CD14-positive monocyte (primary cell): ENCODE measurements at regions not wholly inside any gene's neighbourhood (a gene's known extent, or its start where the extent isn't known, plus 50 kb on each side); places are given as distances from the start of the nearest gene placed in this dataset.

Experiments
- DNase-seq, 3 donors: peaks; one replicate each; pipeline ENCODE4 v3.0.0-alpha.2; 2011 to 2022
- H2AFZ ChIP-seq: 2 replicates; pipeline ENCODE4 v1.6.0; 2012; ENCODE audit warnings: mild to moderate bottlenecking, low read depth, low read length, inconsistent platforms; ENCODE audit not compliant: insufficient read depth, poor library complexity, severe bottlenecking
- H3K27ac ChIP-seq, 2 donors: 1 replicate in 1 of 2; 2 replicates in 1 of 2; pipeline ENCODE4 v1.5.1; 2012 to 2013; ENCODE audit warnings: low read length in 2 of 2, control low read depth in 1 of 2, inconsistent platforms in 1 of 2, low read depth in 1 of 2, mild to moderate bottlenecking in 1 of 2
- H3K27me3 ChIP-seq, 2 donors: one replicate each; pipeline versions ENCODE4 v1.6.0 to v1.6.1; 2011 to 2013; ENCODE audit warnings: low read length in 2 of 2; ENCODE audit not compliant: control insufficient read depth in 2 of 2, insufficient read depth in 2 of 2
- H3K36me3 ChIP-seq, 2 donors: replicated peaks in 1 of 2; 1 replicate in 1 of 2; 2 replicates in 1 of 2; pipeline versions ENCODE4 v1.5.1 to v1.6.1; 2012 to 2013; ENCODE audit warnings: low read length in 2 of 2, control low read depth in 1 of 2, inconsistent platforms in 1 of 2, mild to moderate bottlenecking in 1 of 2; ENCODE audit not compliant: insufficient read depth in 2 of 2, control insufficient read depth in 1 of 2
- H3K4me1 ChIP-seq, 2 donors: 1 replicate in 1 of 2; 2 replicates in 1 of 2; pipeline versions ENCODE4 v1.5.1 to v1.6.1; 2012 to 2013; ENCODE audit warnings: low read length in 2 of 2, control low read depth in 1 of 2, inconsistent platforms in 1 of 2, mild to moderate bottlenecking in 1 of 2, moderate library complexity in 1 of 2; ENCODE audit not compliant: insufficient read depth in 2 of 2, control insufficient read depth in 1 of 2
- H3K4me2 ChIP-seq: replicated peaks from 2 replicates; pipeline ENCODE3; 2012; ENCODE audit warnings: low read length, moderate library complexity, mild to moderate bottlenecking; ENCODE audit not compliant: poor library complexity, severe bottlenecking; ENCODE audit errors: extremely low read depth
- H3K4me3 ChIP-seq, 3 experiments: fragments of 200-600 bp in 1 of 3; sonication (generic) in 1 of 3; replicated peaks in 1 of 3; 1 replicate in 2 of 3; 2 replicates in 1 of 3; pipeline ENCODE4 v1.5.1; 2011 to 2013; ENCODE audit warnings: low read length in 3 of 3, mild to moderate bottlenecking in 3 of 3, control low read depth in 2 of 3, low read depth in 2 of 3, inconsistent platforms in 1 of 3, moderate library complexity in 1 of 3
- H3K79me2 ChIP-seq: 2 replicates; pipeline ENCODE4 v1.6.0; 2012; ENCODE audit warnings: mild to moderate bottlenecking, control low read depth, inconsistent platforms, low read length, moderate library complexity; ENCODE audit not compliant: insufficient read depth
- H3K9ac ChIP-seq: 2 replicates; pipeline ENCODE4 v1.6.0; 2017; ENCODE audit warnings: low read length, mild to moderate bottlenecking; ENCODE audit not compliant: insufficient read depth, poor library complexity, severe bottlenecking
- H3K9me3 ChIP-seq, 2 donors: replicated peaks in 1 of 2; 1 replicate in 1 of 2; 2 replicates in 1 of 2; pipeline versions ENCODE4 v1.5.1 to v1.6.1; 2012 to 2013; ENCODE audit warnings: low read length in 2 of 2, control low read depth in 1 of 2; ENCODE audit not compliant: control insufficient read depth in 1 of 2, insufficient read depth in 1 of 2
- H4K20me1 ChIP-seq: 2 replicates; pipeline ENCODE4 v1.6.0; 2012; ENCODE audit warnings: mild to moderate bottlenecking, low read length, control low read depth, moderate library complexity; ENCODE audit not compliant: insufficient read depth
- H3K27ac Mint-ChIP-seq, 7 donors: one replicate each; pipeline ENCODE4 v1.8.0; 2020; ENCODE audit warnings: mild to moderate bottlenecking in 7 of 7, mixed read lengths in 7 of 7, moderate library complexity in 6 of 7, inconsistent platforms in 2 of 7
- H3K27me3 Mint-ChIP-seq, 3 donors: one replicate each; pipeline ENCODE4 v1.8.0; 2021 to 2022; ENCODE audit warnings: low read depth in 3 of 3, mild to moderate bottlenecking in 3 of 3, mixed read lengths in 3 of 3, moderate library complexity in 3 of 3, inconsistent platforms in 1 of 3
- H3K36me3 Mint-ChIP-seq, 2 donors: one replicate each; pipeline ENCODE4 v1.8.0; 2020; ENCODE audit warnings: mixed read lengths in 2 of 2, inconsistent platforms in 1 of 2, mild to moderate bottlenecking in 1 of 2
- H3K4me1 Mint-ChIP-seq: one replicate; pipeline ENCODE4 v1.8.0; 2020; ENCODE audit warnings: mild to moderate bottlenecking, mixed read lengths
- H3K4me3 Mint-ChIP-seq, 2 donors: one replicate each; pipeline ENCODE4 v1.8.0; 2020; ENCODE audit warnings: mild to moderate bottlenecking in 2 of 2, mixed read lengths in 2 of 2, moderate library complexity in 1 of 2
- H3K9me3 Mint-ChIP-seq, 7 donors: one replicate each; pipeline ENCODE4 v1.8.0; 2020 to 2022; ENCODE audit warnings: mixed read lengths in 7 of 7, mild to moderate bottlenecking in 6 of 7, moderate library complexity in 6 of 7, inconsistent platforms in 2 of 7
- CTCF ChIP-seq: fragments of 200-600 bp; IDR thresholded peaks from one replicate; pipeline ENCODE4 v1.8.0; 2022; ENCODE audit warnings: antibody characterized with exemption, mild to moderate bottlenecking
- WGBS: methylation state at CpG from one replicate; pipeline ENCODE4 v1.1.5; 2013; ENCODE audit warnings: missing lambda C conversion rate; ENCODE audit not compliant: insufficient coverage; 5-methylcytosine and 5-hydroxymethylcytosine counted together
- intact Hi-C, 2 donors: fragments of 100-400 bp; cut with micrococcal nuclease; formaldehyde crosslinking; loops; one replicate each; pipeline versions ENCODE4 v1.15.0 to v1.15.1; 2023

GRCh38 chr18:42582266-42582665, 533.2 kb downstream of the RIT2 start:
- H3K27me3 ChIP-seq: no peaks in the 10 kb centered on the region
- H3K79me2 ChIP-seq: no peaks in the 10 kb centered on the region
- Mint-ChIP-seq H3K9me3 (no peaks in the 10 kb centered on the region), H3K27ac (no peak overlapping the region), H3K27me3 (peaks cover 0 to 5% (median 0%) of the 10 kb centered on the region in 3 donors), H3K4me1 (no peaks in the 10 kb centered on the region), H3K36me3 (no peaks in the 10 kb centered on the region), H3K4me3 (no peak overlapping the region)
- H3K27ac ChIP-seq: no peak overlapping the region
- no peaks in the 10 kb centered on the region for H4K20me1 ChIP-seq
- no peak overlapping the region for H3K9ac ChIP-seq
- H3K4me1 ChIP-seq: no peaks in the 10 kb centered on the region
- no peak overlapping the region for H3K4me2 ChIP-seq
- H3K4me3 ChIP-seq: no peak overlapping the region
- intact Hi-C loops: no loop called here
- WGBS: no CpG with 5 or more reads among the region's 1 CpG
- no peak for DNase-seq
- H3K9me3 ChIP-seq: no peaks in the 10 kb centered on the region
- H2AFZ ChIP-seq: no peak overlapping the region
- no peaks in the 10 kb centered on the region for H3K36me3 ChIP-seq
- TF ChIP-seq CTCF: no peak

- Histone ChIP-seq H3K4me3 (no peak overlapping the region), H4K20me1 (no peaks in the 10 kb centered on the region), H2AFZ (no peak overlapping the region), H3K27me3 (no peaks in the 10 kb centered on the region), H3K9ac (no peak overlapping the region), H3K27ac (no peak overlapping the region), H3K79me2 (no peaks in the 10 kb centered on the region), H3K36me3 (no peaks in the 10 kb centered on the region), H3K4me1 (no peaks in the 10 kb centered on the region), H3K4me2 (no peak overlapping the region), H3K9me3 (no peaks in the 10 kb centered on the region)
- intact Hi-C loops: no loop called here
- Mint-ChIP-seq H3K4me1 (no peaks in the 10 kb centered on the region), H3K27ac (no peak overlapping the region), H3K4me3 (no peak overlapping the region), H3K36me3 (no peaks in the 10 kb centered on the region), H3K9me3 (no peaks in the 10 kb centered on the region), H3K27me3 (peaks cover 0 to 5% (median 0%) of the 10 kb centered on the region in 3 donors)
- DNase-seq: no peak
- WGBS: no CpG with 5 or more reads among the region's 1 CpG
- no peak for TF ChIP-seq CTCF
Observed at GRCh38 chr18:42583283-42583731, 532.2 kb downstream of the RIT2 start.
